Fibroblast of peridontal ligament (primary cell): ENCODE measurements at regions not wholly inside any gene's neighbourhood (a gene's known extent, or its start where the extent isn't known, plus 50 kb on each side); places are given as distances from the start of the nearest gene placed in this dataset.

ENCODE experiments used
- DNase-seq: peaks from one replicate; pipeline ENCODE4 v3.0.0-alpha.2; 2010; ENCODE audit errors: extremely low read depth

GRCh38 chr1:244157731-244158438 is 106.8 kb downstream of the ZBTB18 start:
- DNase-seq, result no peak

- no peak for DNase-seq
Measured at GRCh38 chr1:244159646-244160045, 108.6 kb downstream of the ZBTB18 start.

GRCh38 chr1:244160455-244161235 is 109.6 kb downstream of the ZBTB18 start:
- DNase-seq, result no peak

- no peak for DNase-seq
Measured at GRCh38 chr1:244161236-244161510, 110.1 kb downstream of the ZBTB18 start.

- peak; percentile 38 for DNase-seq
Measured at GRCh38 chr1:244162786-244163530, 111.9 kb downstream of the ZBTB18 start.

- DNase-seq, result peak; percentile 95
Measured at GRCh38 chr1:244163861-244164510, 112.9 kb downstream of the ZBTB18 start.

GRCh38 chr1:244164511-244164890 is 113.4 kb downstream of the ZBTB18 start:
- no peak for DNase-seq

- no peak for DNase-seq
Measured at GRCh38 chr1:244165021-244165420, 113.9 kb downstream of the ZBTB18 start.

GRCh38 chr1:244165701-244166100 is 114.6 kb downstream of the ZBTB18 start:
- no peak for DNase-seq

GRCh38 chr1:244171241-244171985 is 120.3 kb downstream of the ZBTB18 start:
- peak; percentile 55 for DNase-seq

GRCh38 chr1:244173240-244173639 is 122.2 kb downstream of the ZBTB18 start:
- no peak for DNase-seq

- DNase-seq, result no peak
Measured at GRCh38 chr1:244173769-244174168, 122.7 kb downstream of the ZBTB18 start.

GRCh38 chr1:244174922-244175521 is 123.9 kb downstream of the ZBTB18 start:
- no peak for DNase-seq

- DNase-seq, result no peak
Measured at GRCh38 chr1:244176201-244176600, 125.1 kb downstream of the ZBTB18 start.

- DNase-seq, result no peak
Measured at GRCh38 chr1:244180256-244180655, 129.2 kb downstream of the ZBTB18 start.

GRCh38 chr1:244181867-244182266 is 130.8 kb downstream of the ZBTB18 start:
- no peak for DNase-seq

- no peak for DNase-seq
Measured at GRCh38 chr1:244183037-244183436, 132.0 kb downstream of the ZBTB18 start.

- no peak for DNase-seq
Measured at GRCh38 chr1:244186372-244186771, 135.3 kb downstream of the ZBTB18 start.

GRCh38 chr1:244187310-244187709 is 136.2 kb downstream of the ZBTB18 start:
- DNase-seq, result no peak

- no peak for DNase-seq
Measured at GRCh38 chr1:244191581-244191980, 140.5 kb downstream of the ZBTB18 start.

- no peak for DNase-seq
Measured at GRCh38 chr1:244192325-244192724, 141.2 kb downstream of the ZBTB18 start.
